Gastrocnemius medialis (tissue), 4 donors: ENCODE measurements at regions not wholly inside any gene's neighbourhood (a gene's known extent, or its start where the extent isn't known, plus 50 kb on each side); places are given as distances from the start of the nearest gene placed in this dataset.

Experiments used
- ATAC-seq, 2 donors: fragments of 150-250 bp; one replicate each; pipeline ENCODE4 v1.9.1; 2016
- DNase-seq, 2 donors: peaks; one replicate each; pipeline ENCODE4 v3.0.0-alpha.2; 2019
- H3K27ac ChIP-seq, 4 donors: fragments of 200-600 bp; sonication (generic); 1 replicate in 1 of 4; 2 replicates in 3 of 4; pipeline ENCODE4 v1.5.1; 2016 to 2018; ENCODE audit warnings: mild to moderate bottlenecking in 2 of 4, moderate library complexity in 1 of 4
- H3K27me3 ChIP-seq, 3 donors: fragments of 200-600 bp; sonication (generic) in 2 of 3; 1 replicate in 1 of 3; 2 replicates in 2 of 3; pipeline versions ENCODE4 v1.5.1 to v1.6.0; 2016 to 2019; ENCODE audit warnings: mild to moderate bottlenecking in 1 of 3, moderate library complexity in 1 of 3
- H3K36me3 ChIP-seq, 2 donors: fragments of 200-600 bp; sonication (generic) in 1 of 2; one replicate each; pipeline ENCODE4 v1.5.1; 2017 to 2018
- H3K4me1 ChIP-seq, 2 donors: fragments of 200-600 bp; sonication (generic) in 1 of 2; one replicate each; pipeline ENCODE4 v1.5.1; 2016 to 2017; ENCODE audit warnings: mild to moderate bottlenecking in 2 of 2
- H3K4me3 ChIP-seq, 4 donors: fragments of 200-600 bp; sonication (generic) in 3 of 4; 1 replicate in 1 of 4; 2 replicates in 3 of 4; pipeline ENCODE4 v1.5.1; 2016 to 2019; ENCODE audit warnings: mild to moderate bottlenecking in 2 of 4
- H3K9me3 ChIP-seq, 3 donors: fragments of 200-600 bp; sonication (generic) in 2 of 3; 1 replicate in 1 of 3; 2 replicates in 2 of 3; pipeline ENCODE4 v1.5.1; 2016 to 2019
- POLR2A ChIP-seq, 2 donors: fragments of 450-650 bp; IDR thresholded peaks; one replicate each; pipeline ENCODE4 v1.6.1; 2017; ENCODE audit warnings: antibody characterized with exemption in 2 of 2, mild to moderate bottlenecking in 2 of 2, moderate library complexity in 2 of 2
- in situ Hi-C, 4 donors: fragments of 200-750 bp; cut with MboI; loops; one replicate each; pipeline versions ENCODE4 v1.15.0 to v1.8.0; 2017; ENCODE audit warnings: low sequenced_read_pairs in 4 of 4
- intact Hi-C: fragments of 100-400 bp; cut with DNase I; formaldehyde crosslinking; loops from one replicate; pipeline ENCODE4 v1.15.1; 2023; ENCODE audit warnings: low total_unique reads
- TF ChIP-seq, protein P1 (sequence below), 5 experiments: fragments of 450-650 bp in 3 of 5; fragments of 200-600 bp in 2 of 5; sonication (generic) in 2 of 5; IDR thresholded peaks in 4 of 5; conservative IDR thresholded peaks in 1 of 5; 1 replicate in 4 of 5; 2 replicates in 1 of 5; pipeline ENCODE4 v1.5.1; 2016 to 2019; ENCODE audit warnings: antibody characterized with exemption in 5 of 5, mild to moderate bottlenecking in 3 of 5, moderate library complexity in 3 of 5

DNA sequence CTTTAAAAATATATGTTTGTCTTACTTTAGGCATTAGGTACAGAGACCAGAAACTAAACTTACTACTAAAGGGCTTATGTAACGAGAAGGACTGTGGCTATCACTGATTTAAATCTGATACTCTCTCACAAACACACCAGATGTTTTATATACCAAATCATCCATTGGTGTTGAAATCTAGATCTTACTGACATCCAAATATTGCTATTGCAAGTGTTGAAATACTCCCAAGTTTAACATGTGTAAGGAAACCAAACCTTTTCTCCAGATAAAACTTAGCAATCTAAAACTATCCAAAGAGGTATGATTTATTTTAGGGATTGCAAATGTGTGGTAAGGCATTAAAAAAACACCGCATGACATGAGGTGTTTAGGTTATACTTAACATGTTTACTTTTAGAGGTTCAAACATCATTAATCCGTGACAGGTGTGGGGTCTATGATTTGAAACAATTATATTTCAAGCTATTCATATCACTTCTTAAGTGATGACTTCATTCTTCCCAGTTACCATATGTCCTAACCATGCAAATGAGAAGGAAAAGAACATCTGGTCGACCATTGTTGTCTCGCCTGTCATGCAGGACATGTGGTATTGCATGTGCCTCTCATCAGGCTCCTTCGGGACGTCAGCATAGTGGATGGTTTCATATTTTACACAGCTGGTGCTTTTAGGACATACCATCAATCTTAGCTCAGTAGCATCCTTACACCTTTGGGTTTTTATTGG lies 168.3 kb upstream of the SPACA1 start:
- intact Hi-C loops = no loop called here
- Histone ChIP-seq H3K9me3 (no peaks in the 10 kb centered on the region), H3K36me3 (no peaks in the 10 kb centered on the region), H3K4me3 (no peak overlapping the region), H3K4me1 (no peaks in the 10 kb centered on the region), H3K27me3 (no peaks in the 10 kb centered on the region), H3K27ac (no peak overlapping the region)
- no peak for TF ChIP-seq POLR2A (IDR thresholded peaks at IDR 0.05)
- TF ChIP-seq, protein P1, sequence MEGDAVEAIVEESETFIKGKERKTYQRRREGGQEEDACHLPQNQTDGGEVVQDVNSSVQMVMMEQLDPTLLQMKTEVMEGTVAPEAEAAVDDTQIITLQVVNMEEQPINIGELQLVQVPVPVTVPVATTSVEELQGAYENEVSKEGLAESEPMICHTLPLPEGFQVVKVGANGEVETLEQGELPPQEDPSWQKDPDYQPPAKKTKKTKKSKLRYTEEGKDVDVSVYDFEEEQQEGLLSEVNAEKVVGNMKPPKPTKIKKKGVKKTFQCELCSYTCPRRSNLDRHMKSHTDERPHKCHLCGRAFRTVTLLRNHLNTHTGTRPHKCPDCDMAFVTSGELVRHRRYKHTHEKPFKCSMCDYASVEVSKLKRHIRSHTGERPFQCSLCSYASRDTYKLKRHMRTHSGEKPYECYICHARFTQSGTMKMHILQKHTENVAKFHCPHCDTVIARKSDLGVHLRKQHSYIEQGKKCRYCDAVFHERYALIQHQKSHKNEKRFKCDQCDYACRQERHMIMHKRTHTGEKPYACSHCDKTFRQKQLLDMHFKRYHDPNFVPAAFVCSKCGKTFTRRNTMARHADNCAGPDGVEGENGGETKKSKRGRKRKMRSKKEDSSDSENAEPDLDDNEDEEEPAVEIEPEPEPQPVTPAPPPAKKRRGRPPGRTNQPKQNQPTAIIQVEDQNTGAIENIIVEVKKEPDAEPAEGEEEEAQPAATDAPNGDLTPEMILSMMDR (IDR thresholded peaks at IDR 0.05 in 4 of 5, conservative IDR thresholded peaks at IDR 0.05 in 1 of 5) = no peak
- in situ Hi-C loops = no loop called here
- ATAC-seq (no peak), DNase-seq (no peak)

DNA sequence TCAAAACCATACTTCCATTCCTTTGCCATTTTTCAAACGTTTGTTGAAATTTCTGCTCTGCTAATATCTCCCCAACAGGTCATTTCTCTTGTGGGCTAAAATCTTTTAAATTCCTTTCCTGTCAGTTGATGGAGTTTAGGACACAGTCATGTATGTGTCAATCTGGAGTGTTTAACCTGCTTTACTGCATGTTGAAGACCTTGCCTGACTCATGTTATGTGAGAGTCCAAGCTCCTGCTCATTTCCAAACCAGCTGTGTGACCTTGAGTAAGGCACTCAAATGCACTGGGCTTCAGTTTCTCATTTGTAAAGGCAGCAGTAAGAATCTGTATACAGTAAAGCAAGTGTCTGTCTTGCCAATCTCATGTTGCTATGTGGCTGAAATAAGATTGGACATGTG lies 171.9 kb upstream of the SPACA1 start:
- intact Hi-C loops (no loop called here), in situ Hi-C loops (no loop called here)
- Histone ChIP-seq H3K27me3 (no peaks in the 10 kb centered on the region), H3K4me1 (no peaks in the 10 kb centered on the region), H3K4me3 (no peak overlapping the region), H3K27ac (no peak overlapping the region), H3K9me3 (no peaks in the 10 kb centered on the region), H3K36me3 (no peaks in the 10 kb centered on the region)
- ATAC-seq (no peak), DNase-seq (no peak)
- TF ChIP-seq POLR2A (IDR thresholded peaks at IDR 0.05) = no peak
- TF ChIP-seq, protein P1 (IDR thresholded peaks at IDR 0.05 in 4 of 5, conservative IDR thresholded peaks at IDR 0.05 in 1 of 5) = no peak

DNA sequence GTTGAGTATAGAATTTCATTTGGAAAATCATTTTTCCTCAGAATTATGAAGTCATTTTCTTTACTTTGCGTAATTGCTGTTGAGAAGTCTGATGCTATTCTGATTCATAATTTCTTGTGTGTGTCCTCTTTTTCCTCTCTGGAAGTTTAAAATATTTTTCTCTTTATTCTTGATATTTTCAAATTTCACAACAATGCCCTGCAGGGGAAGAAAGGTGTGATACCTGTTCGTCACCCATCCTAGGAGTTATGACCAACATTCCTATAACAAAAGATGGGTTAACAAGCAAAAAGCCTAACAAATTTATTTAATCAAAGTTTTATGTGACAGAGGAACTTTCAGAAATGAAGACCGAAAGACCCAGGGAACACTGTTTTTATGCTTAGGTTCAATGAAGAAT lies 171.5 kb upstream of the AKIRIN2 start:
- ATAC-seq (no peak), DNase-seq (no peak)
- Histone ChIP-seq H3K4me1 (peaks cover 0 to 3% of the 10 kb centered on the region in 2 donors), H3K27me3 (no peaks in the 10 kb centered on the region), H3K36me3 (no peaks in the 10 kb centered on the region), H3K27ac (no peak overlapping the region), H3K9me3 (no peaks in the 10 kb centered on the region), H3K4me3 (no peak overlapping the region)
- intact Hi-C loops (no loop called here), in situ Hi-C loops (no loop called here)
- TF ChIP-seq POLR2A (IDR thresholded peaks at IDR 0.05) = no peak
- TF ChIP-seq, protein P1 (IDR thresholded peaks at IDR 0.05 in 4 of 5, conservative IDR thresholded peaks at IDR 0.05 in 1 of 5) = no peak

DNA sequence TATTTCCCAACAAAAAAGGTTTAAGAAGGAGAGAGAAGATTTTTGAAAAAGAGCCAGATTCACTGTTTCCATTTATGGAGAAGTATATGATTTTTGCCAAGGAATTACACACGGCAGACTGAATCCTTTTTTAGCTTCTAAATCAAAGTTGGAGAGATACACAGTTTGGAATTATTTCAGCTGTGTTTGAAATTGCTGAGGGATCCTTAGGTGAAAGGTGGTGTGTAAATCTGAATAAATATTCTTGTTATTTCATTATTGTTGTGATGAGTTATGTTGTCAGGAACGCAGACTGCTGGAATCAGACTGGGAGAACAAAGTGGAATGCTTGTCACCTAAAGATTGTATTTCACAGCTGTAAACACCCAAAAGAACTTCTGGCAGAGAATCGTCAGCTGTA lies 168.5 kb upstream of the AKIRIN2 start:
- no peaks in the 10 kb centered on the region for H3K9me3 ChIP-seq
- intact Hi-C loops = no loop called here
- H3K4me3 ChIP-seq = no peak overlapping the region
- H3K27ac ChIP-seq = no peak overlapping the region
- ATAC-seq (no peak), DNase-seq (no peak)
- H3K36me3 ChIP-seq = no peaks in the 10 kb centered on the region
- peaks cover 0 to 3% of the 10 kb centered on the region in 2 donors for H3K4me1 ChIP-seq
- in situ Hi-C loops = no loop called here
- TF ChIP-seq, protein P1 (IDR thresholded peaks at IDR 0.05 in 4 of 5, conservative IDR thresholded peaks at IDR 0.05 in 1 of 5) = no peak
- TF ChIP-seq POLR2A (IDR thresholded peaks at IDR 0.05) = no peak
- no peaks in the 10 kb centered on the region for H3K27me3 ChIP-seq
